H9 (cell line): ENCODE measurements at regions not wholly inside any gene's neighbourhood (a gene's known extent, or its start where the extent isn't known, plus 50 kb on each side); places are given as distances from the start of the nearest gene placed in this dataset.

Experiments
- DNase-seq: peaks from one replicate; pipeline ENCODE4 v3.0.0-alpha.2; 2017
- H2AFZ ChIP-seq: one replicate; pipeline ENCODE4 v1.6.1; 2013; ENCODE audit warnings: mild to moderate bottlenecking, low read length, control low read depth, moderate library complexity
- H2AK5ac ChIP-seq: 2 replicates; pipeline ENCODE4 v1.6.1; 2013; ENCODE audit warnings: low read length, control low read depth, mixed read lengths; ENCODE audit not compliant: insufficient read length
- H2BK120ac ChIP-seq: one replicate; pipeline ENCODE4 v1.6.1; 2013; ENCODE audit warnings: low read depth, mild to moderate bottlenecking, low read length, control low read depth, inconsistent platforms; ENCODE audit not compliant: poor library complexity, severe bottlenecking
- H2BK12ac ChIP-seq: 2 replicates; pipeline ENCODE4 v1.6.1; 2013; ENCODE audit warnings: low read length, control low read depth, mixed read lengths, low read depth; ENCODE audit not compliant: insufficient read length
- H2BK15ac ChIP-seq: 2 replicates; pipeline ENCODE4 v1.6.1; 2013; ENCODE audit warnings: low read depth, low read length, control low read depth
- H2BK20ac ChIP-seq: one replicate; pipeline ENCODE4 v1.6.1; 2013; ENCODE audit warnings: low read depth, mild to moderate bottlenecking, low read length, control low read depth, inconsistent platforms; ENCODE audit not compliant: poor library complexity, severe bottlenecking
- H2BK5ac ChIP-seq: 2 replicates; pipeline ENCODE4 v1.6.1; 2013; ENCODE audit warnings: low read length, control low read depth, mixed read lengths; ENCODE audit not compliant: insufficient read length
- H3K14ac ChIP-seq: 2 replicates; pipeline ENCODE4 v1.6.1; 2013; ENCODE audit warnings: low read length, control low read depth; ENCODE audit not compliant: insufficient read depth
- H3K18ac ChIP-seq: 2 replicates; pipeline ENCODE4 v1.6.1; 2013; ENCODE audit warnings: low read depth, mild to moderate bottlenecking, mixed read lengths, low read length, control low read depth; ENCODE audit not compliant: insufficient read length
- H3K23ac ChIP-seq: 2 replicates; pipeline ENCODE4 v1.6.1; 2013; ENCODE audit warnings: low read length, control low read depth, mixed read lengths, low read depth; ENCODE audit not compliant: insufficient read length
- H3K23me2 ChIP-seq: 2 replicates; pipeline ENCODE4 v1.6.1; 2013; ENCODE audit warnings: low read depth, mild to moderate bottlenecking, mixed read lengths, low read length, control low read depth; ENCODE audit not compliant: insufficient read length, poor library complexity, severe bottlenecking
- H3K27ac ChIP-seq: 2 replicates; pipeline ENCODE4 v1.5.1; 2013; ENCODE audit warnings: low read length, control low read depth, mixed read lengths, low read depth; ENCODE audit not compliant: insufficient read length
- H3K27me3 ChIP-seq: 2 replicates; pipeline ENCODE4 v1.6.1; 2013; ENCODE audit warnings: low read length, control low read depth, inconsistent platforms; ENCODE audit not compliant: insufficient read depth
- H3K4ac ChIP-seq: 2 replicates; pipeline ENCODE4 v1.6.1; 2013; ENCODE audit warnings: low read depth, mild to moderate bottlenecking, control low read depth, inconsistent platforms, low read length, moderate library complexity
- H3K4me1 ChIP-seq: 2 replicates; pipeline ENCODE4 v1.6.1; 2013; ENCODE audit warnings: low read length, control low read depth, inconsistent platforms; ENCODE audit not compliant: insufficient read depth
- H3K4me2 ChIP-seq: 2 replicates; pipeline ENCODE4 v1.6.1; 2013; ENCODE audit warnings: low read length, control low read depth, mixed read lengths; ENCODE audit not compliant: insufficient read length, insufficient read depth
- H3K56ac ChIP-seq: 2 replicates; pipeline ENCODE4 v1.6.1; 2013; ENCODE audit warnings: low read depth, mild to moderate bottlenecking, mixed read lengths, low read length, control low read depth; ENCODE audit not compliant: insufficient read length
- H3K79me1 ChIP-seq: 2 replicates; pipeline ENCODE4 v1.6.1; 2013; ENCODE audit warnings: low read depth, mild to moderate bottlenecking, moderate library complexity, low read length, control low read depth, inconsistent platforms; ENCODE audit not compliant: insufficient read depth, poor library complexity, severe bottlenecking
- H3K79me2 ChIP-seq: 2 replicates; pipeline ENCODE4 v1.6.1; 2013; ENCODE audit warnings: low read length, control low read depth, inconsistent platforms; ENCODE audit not compliant: insufficient read depth
- H3K9ac ChIP-seq: 2 replicates; pipeline ENCODE4 v1.6.1; 2013; ENCODE audit warnings: low read length, control low read depth, mixed read lengths; ENCODE audit not compliant: insufficient read length; ENCODE audit errors: extremely low read depth
- H3K9me3 ChIP-seq: one replicate; pipeline ENCODE4 v1.6.1; 2013; ENCODE audit warnings: low read depth, low read length, inconsistent platforms; ENCODE audit not compliant: control insufficient read depth
- H3T11ph ChIP-seq: one replicate; pipeline ENCODE4 v1.6.1; 2013; ENCODE audit warnings: mild to moderate bottlenecking, low read length, control low read depth, inconsistent platforms
- H4K20me1 ChIP-seq: one replicate; pipeline ENCODE4 v1.6.1; 2013; ENCODE audit not compliant: control insufficient read depth, insufficient read length, insufficient read depth
- H4K5ac ChIP-seq: 2 replicates; pipeline ENCODE4 v1.6.1; 2013; ENCODE audit warnings: low read depth, mild to moderate bottlenecking, mixed read lengths, low read length, control low read depth; ENCODE audit not compliant: insufficient read length
- H4K8ac ChIP-seq: replicated peaks from 2 replicates; pipeline ENCODE4 v1.6.1; 2013; ENCODE audit warnings: low read length, control low read depth, mixed read lengths, low read depth; ENCODE audit not compliant: insufficient read length
- H4K91ac ChIP-seq: 2 replicates; pipeline ENCODE4 v1.6.1; 2013; ENCODE audit warnings: low read depth, mild to moderate bottlenecking, moderate library complexity, mixed read lengths, low read length, control low read depth; ENCODE audit not compliant: insufficient read length
- H3K27ac Mint-ChIP-seq, 3 experiments: 2 replicates in 2 of 3; 3 replicates in 1 of 3; pipeline ENCODE4 v1.8.0; 2020 to 2021; ENCODE audit warnings: mixed read lengths in 3 of 3, mild to moderate bottlenecking in 1 of 3, moderate library complexity in 1 of 3
- H3K27me3 Mint-ChIP-seq: 2 replicates; pipeline ENCODE4 v1.8.0; 2021; ENCODE audit warnings: low read depth, mild to moderate bottlenecking, moderate library complexity, mixed read lengths
- H3K36me3 Mint-ChIP-seq, 3 experiments: 2 replicates in 2 of 3; 3 replicates in 1 of 3; pipeline ENCODE4 v1.8.0; 2020 to 2021; ENCODE audit warnings: low read depth in 3 of 3, mixed read lengths in 3 of 3; ENCODE audit not compliant: insufficient read depth in 1 of 3
- H3K4me1 Mint-ChIP-seq, 2 experiments: 2 replicates each; pipeline ENCODE4 v1.8.0; 2020; ENCODE audit warnings: mixed read lengths in 2 of 2
- H3K4me3 Mint-ChIP-seq, 2 experiments: 2 replicates in 1 of 2; 3 replicates in 1 of 2; pipeline ENCODE4 v1.8.0; 2020 to 2021; ENCODE audit warnings: mild to moderate bottlenecking in 2 of 2, mixed read lengths in 2 of 2, moderate library complexity in 1 of 2
- H3K9me3 Mint-ChIP-seq, 2 experiments: 2 replicates in 1 of 2; 3 replicates in 1 of 2; pipeline ENCODE4 v1.8.0; 2020; ENCODE audit warnings: mild to moderate bottlenecking in 2 of 2, mixed read lengths in 2 of 2, moderate library complexity in 1 of 2
- WGBS: extraction: QIAGEN DNeasy Blood & Tissue Kit; methylation state at CpG from one replicate; pipeline ENCODE4 v1.1.7; 2013; ENCODE audit warnings: missing lambda C conversion rate, low lambda C conversion rate, mixed read lengths; ENCODE audit not compliant: insufficient read length; ENCODE audit errors: extremely low coverage; 5-methylcytosine and 5-hydroxymethylcytosine counted together
- TF ChIP-seq, protein P1 (sequence below): fragments of 200-600 bp; sonication (generic); conservative IDR thresholded peaks from 3 replicates; pipeline ENCODE4 v1.8.0; 2021; ENCODE audit warnings: antibody characterized with exemption, mild to moderate bottlenecking

DNA sequence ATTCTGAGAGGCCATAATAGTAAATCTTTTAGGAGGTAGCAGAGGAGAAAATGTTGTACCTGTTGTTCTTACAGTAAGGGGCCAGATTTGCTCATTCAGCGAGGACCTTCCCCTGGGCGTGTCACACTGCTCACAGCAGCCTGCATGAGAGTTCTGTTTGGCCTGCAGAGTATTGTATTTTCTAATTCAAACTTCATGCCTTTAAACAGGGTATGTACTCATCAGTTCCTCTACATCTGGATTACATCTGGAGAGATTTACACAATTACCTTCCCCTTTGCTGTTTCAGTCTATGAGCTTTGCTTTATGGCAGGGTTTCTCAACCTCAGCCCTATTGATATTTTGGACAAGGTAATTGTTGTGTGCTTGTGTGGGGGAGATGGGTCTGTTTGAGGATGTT, 170.9 kb upstream of the STK32A start:
- Histone ChIP-seq H3K4me2 (no peak overlapping the region), H3T11ph (no peak overlapping the region), H4K91ac (no peak overlapping the region), H3K56ac (no peak overlapping the region), H3K23ac (no peak overlapping the region), H3K27me3 (no peaks in the 10 kb centered on the region), H4K8ac (no peak overlapping the region), H3K79me2 (no peaks in the 10 kb centered on the region), H4K5ac (no peak overlapping the region), H3K4ac (no peak overlapping the region), H3K79me1 (no peaks in the 10 kb centered on the region), H2BK5ac (no peak overlapping the region), H2AFZ (no peak overlapping the region), H3K9me3 (no peaks in the 10 kb centered on the region), H3K9ac (no peak overlapping the region), H4K20me1 (no peaks in the 10 kb centered on the region), H3K23me2 (no peaks in the 10 kb centered on the region), H3K4me1 (no peaks in the 10 kb centered on the region), H3K18ac (no peak overlapping the region), H2BK20ac (no peak overlapping the region), H2BK15ac (no peak overlapping the region), H2AK5ac (no peak overlapping the region), H2BK12ac (no peak overlapping the region), H3K14ac (no peak overlapping the region), H3K27ac (no peak overlapping the region), H2BK120ac (no peak overlapping the region)
- DNase-seq = no peak
- Mint-ChIP-seq H3K4me3 (no peak overlapping the region), H3K27me3 (no peaks in the 10 kb centered on the region; the same call in 1 of the 2 replicates), H3K27ac (no peak overlapping the region), H3K9me3 (no peaks in the 10 kb centered on the region; a peak in 1 of 5 replicates), H3K4me1 (no peaks in the 10 kb centered on the region), H3K36me3 (no peaks in the 10 kb centered on the region)
- no CpG with 5 or more reads among the region's 2 CpGs for WGBS
- TF ChIP-seq, protein P1, sequence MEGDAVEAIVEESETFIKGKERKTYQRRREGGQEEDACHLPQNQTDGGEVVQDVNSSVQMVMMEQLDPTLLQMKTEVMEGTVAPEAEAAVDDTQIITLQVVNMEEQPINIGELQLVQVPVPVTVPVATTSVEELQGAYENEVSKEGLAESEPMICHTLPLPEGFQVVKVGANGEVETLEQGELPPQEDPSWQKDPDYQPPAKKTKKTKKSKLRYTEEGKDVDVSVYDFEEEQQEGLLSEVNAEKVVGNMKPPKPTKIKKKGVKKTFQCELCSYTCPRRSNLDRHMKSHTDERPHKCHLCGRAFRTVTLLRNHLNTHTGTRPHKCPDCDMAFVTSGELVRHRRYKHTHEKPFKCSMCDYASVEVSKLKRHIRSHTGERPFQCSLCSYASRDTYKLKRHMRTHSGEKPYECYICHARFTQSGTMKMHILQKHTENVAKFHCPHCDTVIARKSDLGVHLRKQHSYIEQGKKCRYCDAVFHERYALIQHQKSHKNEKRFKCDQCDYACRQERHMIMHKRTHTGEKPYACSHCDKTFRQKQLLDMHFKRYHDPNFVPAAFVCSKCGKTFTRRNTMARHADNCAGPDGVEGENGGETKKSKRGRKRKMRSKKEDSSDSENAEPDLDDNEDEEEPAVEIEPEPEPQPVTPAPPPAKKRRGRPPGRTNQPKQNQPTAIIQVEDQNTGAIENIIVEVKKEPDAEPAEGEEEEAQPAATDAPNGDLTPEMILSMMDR = no peak
